H9 (cell line): ENCODE measurements at regions not wholly inside any gene's neighbourhood (a gene's known extent, or its start where the extent isn't known, plus 50 kb on each side); places are given as distances from the start of the nearest gene placed in this dataset.

Experiments
- DNase-seq: peaks from one replicate; pipeline ENCODE4 v3.0.0-alpha.2; 2017
- H2AFZ ChIP-seq: one replicate; pipeline ENCODE4 v1.6.1; 2013; ENCODE audit warnings: mild to moderate bottlenecking, low read length, control low read depth, moderate library complexity
- H2AK5ac ChIP-seq: 2 replicates; pipeline ENCODE4 v1.6.1; 2013; ENCODE audit warnings: low read length, control low read depth, mixed read lengths; ENCODE audit not compliant: insufficient read length
- H2BK120ac ChIP-seq: one replicate; pipeline ENCODE4 v1.6.1; 2013; ENCODE audit warnings: low read depth, mild to moderate bottlenecking, low read length, control low read depth, inconsistent platforms; ENCODE audit not compliant: poor library complexity, severe bottlenecking
- H2BK12ac ChIP-seq: 2 replicates; pipeline ENCODE4 v1.6.1; 2013; ENCODE audit warnings: low read length, control low read depth, mixed read lengths, low read depth; ENCODE audit not compliant: insufficient read length
- H2BK15ac ChIP-seq: 2 replicates; pipeline ENCODE4 v1.6.1; 2013; ENCODE audit warnings: low read depth, low read length, control low read depth
- H2BK20ac ChIP-seq: one replicate; pipeline ENCODE4 v1.6.1; 2013; ENCODE audit warnings: low read depth, mild to moderate bottlenecking, low read length, control low read depth, inconsistent platforms; ENCODE audit not compliant: poor library complexity, severe bottlenecking
- H2BK5ac ChIP-seq: 2 replicates; pipeline ENCODE4 v1.6.1; 2013; ENCODE audit warnings: low read length, control low read depth, mixed read lengths; ENCODE audit not compliant: insufficient read length
- H3K14ac ChIP-seq: 2 replicates; pipeline ENCODE4 v1.6.1; 2013; ENCODE audit warnings: low read length, control low read depth; ENCODE audit not compliant: insufficient read depth
- H3K18ac ChIP-seq: 2 replicates; pipeline ENCODE4 v1.6.1; 2013; ENCODE audit warnings: low read depth, mild to moderate bottlenecking, mixed read lengths, low read length, control low read depth; ENCODE audit not compliant: insufficient read length
- H3K23ac ChIP-seq: 2 replicates; pipeline ENCODE4 v1.6.1; 2013; ENCODE audit warnings: low read length, control low read depth, mixed read lengths, low read depth; ENCODE audit not compliant: insufficient read length
- H3K23me2 ChIP-seq: 2 replicates; pipeline ENCODE4 v1.6.1; 2013; ENCODE audit warnings: low read depth, mild to moderate bottlenecking, mixed read lengths, low read length, control low read depth; ENCODE audit not compliant: insufficient read length, poor library complexity, severe bottlenecking
- H3K27ac ChIP-seq: 2 replicates; pipeline ENCODE4 v1.5.1; 2013; ENCODE audit warnings: low read length, control low read depth, mixed read lengths, low read depth; ENCODE audit not compliant: insufficient read length
- H3K27me3 ChIP-seq: 2 replicates; pipeline ENCODE4 v1.6.1; 2013; ENCODE audit warnings: low read length, control low read depth, inconsistent platforms; ENCODE audit not compliant: insufficient read depth
- H3K4ac ChIP-seq: 2 replicates; pipeline ENCODE4 v1.6.1; 2013; ENCODE audit warnings: low read depth, mild to moderate bottlenecking, control low read depth, inconsistent platforms, low read length, moderate library complexity
- H3K4me1 ChIP-seq: 2 replicates; pipeline ENCODE4 v1.6.1; 2013; ENCODE audit warnings: low read length, control low read depth, inconsistent platforms; ENCODE audit not compliant: insufficient read depth
- H3K4me2 ChIP-seq: 2 replicates; pipeline ENCODE4 v1.6.1; 2013; ENCODE audit warnings: low read length, control low read depth, mixed read lengths; ENCODE audit not compliant: insufficient read length, insufficient read depth
- H3K56ac ChIP-seq: 2 replicates; pipeline ENCODE4 v1.6.1; 2013; ENCODE audit warnings: low read depth, mild to moderate bottlenecking, mixed read lengths, low read length, control low read depth; ENCODE audit not compliant: insufficient read length
- H3K79me1 ChIP-seq: 2 replicates; pipeline ENCODE4 v1.6.1; 2013; ENCODE audit warnings: low read depth, mild to moderate bottlenecking, moderate library complexity, low read length, control low read depth, inconsistent platforms; ENCODE audit not compliant: insufficient read depth, poor library complexity, severe bottlenecking
- H3K79me2 ChIP-seq: 2 replicates; pipeline ENCODE4 v1.6.1; 2013; ENCODE audit warnings: low read length, control low read depth, inconsistent platforms; ENCODE audit not compliant: insufficient read depth
- H3K9ac ChIP-seq: 2 replicates; pipeline ENCODE4 v1.6.1; 2013; ENCODE audit warnings: low read length, control low read depth, mixed read lengths; ENCODE audit not compliant: insufficient read length; ENCODE audit errors: extremely low read depth
- H3K9me3 ChIP-seq: one replicate; pipeline ENCODE4 v1.6.1; 2013; ENCODE audit warnings: low read depth, low read length, inconsistent platforms; ENCODE audit not compliant: control insufficient read depth
- H3T11ph ChIP-seq: one replicate; pipeline ENCODE4 v1.6.1; 2013; ENCODE audit warnings: mild to moderate bottlenecking, low read length, control low read depth, inconsistent platforms
- H4K20me1 ChIP-seq: one replicate; pipeline ENCODE4 v1.6.1; 2013; ENCODE audit not compliant: control insufficient read depth, insufficient read length, insufficient read depth
- H4K5ac ChIP-seq: 2 replicates; pipeline ENCODE4 v1.6.1; 2013; ENCODE audit warnings: low read depth, mild to moderate bottlenecking, mixed read lengths, low read length, control low read depth; ENCODE audit not compliant: insufficient read length
- H4K8ac ChIP-seq: replicated peaks from 2 replicates; pipeline ENCODE4 v1.6.1; 2013; ENCODE audit warnings: low read length, control low read depth, mixed read lengths, low read depth; ENCODE audit not compliant: insufficient read length
- H4K91ac ChIP-seq: 2 replicates; pipeline ENCODE4 v1.6.1; 2013; ENCODE audit warnings: low read depth, mild to moderate bottlenecking, moderate library complexity, mixed read lengths, low read length, control low read depth; ENCODE audit not compliant: insufficient read length
- H3K27ac Mint-ChIP-seq, 3 experiments: 2 replicates in 2 of 3; 3 replicates in 1 of 3; pipeline ENCODE4 v1.8.0; 2020 to 2021; ENCODE audit warnings: mixed read lengths in 3 of 3, mild to moderate bottlenecking in 1 of 3, moderate library complexity in 1 of 3
- H3K27me3 Mint-ChIP-seq: 2 replicates; pipeline ENCODE4 v1.8.0; 2021; ENCODE audit warnings: low read depth, mild to moderate bottlenecking, moderate library complexity, mixed read lengths
- H3K36me3 Mint-ChIP-seq, 3 experiments: 2 replicates in 2 of 3; 3 replicates in 1 of 3; pipeline ENCODE4 v1.8.0; 2020 to 2021; ENCODE audit warnings: low read depth in 3 of 3, mixed read lengths in 3 of 3; ENCODE audit not compliant: insufficient read depth in 1 of 3
- H3K4me1 Mint-ChIP-seq, 2 experiments: 2 replicates each; pipeline ENCODE4 v1.8.0; 2020; ENCODE audit warnings: mixed read lengths in 2 of 2
- H3K4me3 Mint-ChIP-seq, 2 experiments: 2 replicates in 1 of 2; 3 replicates in 1 of 2; pipeline ENCODE4 v1.8.0; 2020 to 2021; ENCODE audit warnings: mild to moderate bottlenecking in 2 of 2, mixed read lengths in 2 of 2, moderate library complexity in 1 of 2
- H3K9me3 Mint-ChIP-seq, 2 experiments: 2 replicates in 1 of 2; 3 replicates in 1 of 2; pipeline ENCODE4 v1.8.0; 2020; ENCODE audit warnings: mild to moderate bottlenecking in 2 of 2, mixed read lengths in 2 of 2, moderate library complexity in 1 of 2
- CTCF ChIP-seq: fragments of 200-600 bp; sonication (generic); conservative IDR thresholded peaks from 3 replicates; pipeline ENCODE4 v1.8.0; 2021; ENCODE audit warnings: antibody characterized with exemption, mild to moderate bottlenecking
- WGBS: extraction: QIAGEN DNeasy Blood & Tissue Kit; methylation state at CpG from one replicate; pipeline ENCODE4 v1.1.7; 2013; ENCODE audit warnings: missing lambda C conversion rate, low lambda C conversion rate, mixed read lengths; ENCODE audit not compliant: insufficient read length; ENCODE audit errors: extremely low coverage; 5-methylcytosine and 5-hydroxymethylcytosine counted together

- Histone ChIP-seq H2AK5ac (no peak overlapping the region), H2BK15ac (no peak overlapping the region), H4K91ac (no peak overlapping the region), H3K27ac (no peak overlapping the region), H3K27me3 (no peaks in the 10 kb centered on the region), H3K23me2 (no peaks in the 10 kb centered on the region), H2BK120ac (no peak overlapping the region), H3K79me1 (no peaks in the 10 kb centered on the region), H3K9ac (no peak overlapping the region), H2BK5ac (no peak overlapping the region), H3T11ph (no peak overlapping the region), H3K56ac (no peak overlapping the region), H2BK20ac (no peak overlapping the region), H2AFZ (no peak overlapping the region), H3K79me2 (no peaks in the 10 kb centered on the region), H3K4me1 (no peaks in the 10 kb centered on the region), H4K20me1 (no peaks in the 10 kb centered on the region), H3K18ac (no peak overlapping the region), H3K14ac (no peak overlapping the region), H3K9me3 (no peaks in the 10 kb centered on the region), H3K4ac (no peak overlapping the region), H4K8ac (no peak overlapping the region), H3K4me2 (no peak overlapping the region), H2BK12ac (no peak overlapping the region), H4K5ac (no peak overlapping the region), H3K23ac (no peak overlapping the region)
- Mint-ChIP-seq H3K36me3 (no peaks in the 10 kb centered on the region), H3K4me1 (peaks cover 5% of the 10 kb centered on the region in 2 experiments; a peak in 3 of 4 replicates), H3K27me3 (peaks cover 5% of the 10 kb centered on the region), H3K9me3 (no peaks in the 10 kb centered on the region), H3K4me3 (no peak overlapping the region), H3K27ac (no peak overlapping the region)
- DNase-seq: no peak
- no CpG with 5 or more reads among the region's 2 CpGs for WGBS
- TF ChIP-seq CTCF: no peak
These were observed 818.4 kb downstream of the SOCS6 start for GRCh38 chr18:71107244-71107643.
